HG03571 (cell line): ENCODE measurements at regions not wholly inside any gene's neighbourhood (a gene's known extent, or its start where the extent isn't known, plus 50 kb on each side); places are given as distances from the start of the nearest gene placed in this dataset.

Experiments used
- ATAC-seq: cut with Tn5 transposase; IDR thresholded peaks from one replicate; pipeline ENCODE4 v1.9.1; 2021; ENCODE audit not compliant: unreplicated experiment

- peak; percentile 70 for ATAC-seq
These were observed 472.0 kb upstream of the WWC1 start for GRCh38 chr5:167819406-167819805.

- ATAC-seq, result no peak
These were observed 471.1 kb upstream of the WWC1 start for GRCh38 chr5:167820101-167820990.

GRCh38 chr5:167821151-167821550 lies 470.3 kb upstream of the WWC1 start:
- no peak for ATAC-seq

- no peak for ATAC-seq
These were observed 469.8 kb upstream of the WWC1 start for GRCh38 chr5:167821669-167822068.

- ATAC-seq, result no peak
These were observed 469.2 kb upstream of the WWC1 start for GRCh38 chr5:167822241-167822640.

GRCh38 chr5:167823405-167823804 lies 468.0 kb upstream of the WWC1 start:
- no peak for ATAC-seq

- ATAC-seq, result no peak
These were observed 463.7 kb upstream of the WWC1 start for GRCh38 chr5:167827766-167828165.

GRCh38 chr5:167831754-167832504 lies 459.5 kb upstream of the WWC1 start:
- ATAC-seq, result no peak

GRCh38 chr5:167832609-167833008 lies 458.8 kb upstream of the WWC1 start:
- no peak for ATAC-seq

GRCh38 chr5:167833456-167833855 lies 458.0 kb upstream of the WWC1 start:
- no peak for ATAC-seq

GRCh38 chr5:167835146-167835545 lies 456.3 kb upstream of the WWC1 start:
- ATAC-seq, result no peak

GRCh38 chr5:167837127-167837526 lies 454.3 kb upstream of the WWC1 start:
- no peak for ATAC-seq

- no peak for ATAC-seq
These were observed 452.4 kb upstream of the WWC1 start for GRCh38 chr5:167839065-167839464.

- no peak for ATAC-seq
These were observed 450.8 kb upstream of the WWC1 start for GRCh38 chr5:167840527-167841130.

GRCh38 chr5:167843881-167844572 lies 447.4 kb upstream of the WWC1 start:
- ATAC-seq, result no peak

GRCh38 chr5:167845952-167846351 lies 445.5 kb upstream of the WWC1 start:
- no peak for ATAC-seq

- ATAC-seq, result no peak
These were observed 441.6 kb upstream of the WWC1 start for GRCh38 chr5:167849874-167850273.

- no peak for ATAC-seq
These were observed 440.5 kb upstream of the WWC1 start for GRCh38 chr5:167850911-167851310.

GRCh38 chr5:167851416-167851815 lies 440.0 kb upstream of the WWC1 start:
- ATAC-seq, result no peak

- no peak for ATAC-seq
These were observed 438.9 kb upstream of the WWC1 start for GRCh38 chr5:167852515-167852914.

- ATAC-seq, result no peak
These were observed 438.0 kb upstream of the WWC1 start for GRCh38 chr5:167853421-167853820.
